Bronchial epithelial cell (primary cell): ENCODE measurements at regions not wholly inside any gene's neighbourhood (a gene's known extent, or its start where the extent isn't known, plus 50 kb on each side); places are given as distances from the start of the nearest gene placed in this dataset.

Experiments
- DNase-seq: peaks from one replicate; pipeline ENCODE4 v3.0.0-alpha.2; 2010; ENCODE audit warnings: low read depth
- FAIRE-seq: peaks from 2 replicates; lab custom pipeline; 2011; peaks lifted over from hg19 to GRCh38; lab: Jason Lieb, UNC
- H3K27me3 ChIP-seq: 2 replicates; pipeline ENCODE4 v1.5.1; 2011; ENCODE audit warnings: low read length; ENCODE audit not compliant: control insufficient read depth, insufficient read depth
- H3K36me3 ChIP-seq: 2 replicates; pipeline ENCODE4 v1.5.1; 2011; ENCODE audit warnings: low read length; ENCODE audit not compliant: control insufficient read depth, insufficient read depth
- H3K4me3 ChIP-seq: 2 replicates; pipeline ENCODE4 v1.5.1; 2011; ENCODE audit warnings: mild to moderate bottlenecking, low read depth, low read length, control low read depth
- TF ChIP-seq, protein P1 (sequence below): IDR thresholded peaks from 2 replicates; pipeline ENCODE4 v1.5.1; 2011; ENCODE audit warnings: mild to moderate bottlenecking, moderate library complexity, low read length, control low read depth, inconsistent platforms; ENCODE audit not compliant: insufficient read depth, severe bottlenecking

- H3K36me3 ChIP-seq, result no peaks in the 10 kb centered on the region
- DNase-seq (no peak), FAIRE-seq (no peak)
- H3K27me3 ChIP-seq, result no peaks in the 10 kb centered on the region
- TF ChIP-seq, protein P1, sequence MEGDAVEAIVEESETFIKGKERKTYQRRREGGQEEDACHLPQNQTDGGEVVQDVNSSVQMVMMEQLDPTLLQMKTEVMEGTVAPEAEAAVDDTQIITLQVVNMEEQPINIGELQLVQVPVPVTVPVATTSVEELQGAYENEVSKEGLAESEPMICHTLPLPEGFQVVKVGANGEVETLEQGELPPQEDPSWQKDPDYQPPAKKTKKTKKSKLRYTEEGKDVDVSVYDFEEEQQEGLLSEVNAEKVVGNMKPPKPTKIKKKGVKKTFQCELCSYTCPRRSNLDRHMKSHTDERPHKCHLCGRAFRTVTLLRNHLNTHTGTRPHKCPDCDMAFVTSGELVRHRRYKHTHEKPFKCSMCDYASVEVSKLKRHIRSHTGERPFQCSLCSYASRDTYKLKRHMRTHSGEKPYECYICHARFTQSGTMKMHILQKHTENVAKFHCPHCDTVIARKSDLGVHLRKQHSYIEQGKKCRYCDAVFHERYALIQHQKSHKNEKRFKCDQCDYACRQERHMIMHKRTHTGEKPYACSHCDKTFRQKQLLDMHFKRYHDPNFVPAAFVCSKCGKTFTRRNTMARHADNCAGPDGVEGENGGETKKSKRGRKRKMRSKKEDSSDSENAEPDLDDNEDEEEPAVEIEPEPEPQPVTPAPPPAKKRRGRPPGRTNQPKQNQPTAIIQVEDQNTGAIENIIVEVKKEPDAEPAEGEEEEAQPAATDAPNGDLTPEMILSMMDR, result no peak
- no peak overlapping the region for H3K4me3 ChIP-seq
These were observed 1611.1 kb downstream of the ARAP2 start for GRCh38 chr4:34633241-34633640.

- no peak for FAIRE-seq
- Histone ChIP-seq H3K4me3 (no peak overlapping the region), H3K36me3 (no peaks in the 10 kb centered on the region), H3K27me3 (no peaks in the 10 kb centered on the region)
- no peak for DNase-seq
- TF ChIP-seq, protein P1, result no peak
These were observed 1607.7 kb downstream of the ARAP2 start for GRCh38 chr4:34636623-34637022.

DNA sequence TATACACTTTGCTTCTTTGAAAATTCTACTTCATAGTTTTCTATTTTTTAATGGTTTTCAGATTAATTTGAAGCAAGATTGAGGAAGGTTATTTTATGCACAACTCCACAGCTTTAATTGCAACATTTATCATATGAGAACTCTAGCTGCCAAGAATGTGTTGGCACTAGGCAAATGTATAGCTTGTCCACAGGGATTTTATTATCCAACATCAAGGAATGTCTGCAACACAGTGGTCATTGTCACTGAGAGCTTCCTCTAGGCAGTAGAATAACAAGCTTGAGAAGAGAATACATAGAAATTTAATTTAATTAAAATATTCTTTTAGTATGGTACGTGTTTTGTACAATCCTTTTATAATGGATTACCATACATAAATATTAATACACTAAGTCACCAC, 1600.8 kb downstream of the ARAP2 start:
- TF ChIP-seq, protein P1, result no peak
- Histone ChIP-seq H3K36me3 (no peaks in the 10 kb centered on the region), H3K27me3 (no peaks in the 10 kb centered on the region), H3K4me3 (no peak overlapping the region)
- DNase-seq (no peak), FAIRE-seq (no peak)

- H3K4me3 ChIP-seq, result no peak overlapping the region
- no peaks in the 10 kb centered on the region for H3K36me3 ChIP-seq
- DNase-seq (no peak), FAIRE-seq (no peak)
- H3K27me3 ChIP-seq, result no peaks in the 10 kb centered on the region
- TF ChIP-seq, protein P1, result no peak
These were observed 1599.7 kb downstream of the ARAP2 start for GRCh38 chr4:34644579-34645115.

GRCh38 chr4:34649716-34650115, 1594.6 kb downstream of the ARAP2 start:
- TF ChIP-seq, protein P1, result no peak
- no peaks in the 10 kb centered on the region for H3K27me3 ChIP-seq
- no peak overlapping the region for H3K4me3 ChIP-seq
- H3K36me3 ChIP-seq, result no peaks in the 10 kb centered on the region
- DNase-seq (no peak), FAIRE-seq (no peak)

DNA sequence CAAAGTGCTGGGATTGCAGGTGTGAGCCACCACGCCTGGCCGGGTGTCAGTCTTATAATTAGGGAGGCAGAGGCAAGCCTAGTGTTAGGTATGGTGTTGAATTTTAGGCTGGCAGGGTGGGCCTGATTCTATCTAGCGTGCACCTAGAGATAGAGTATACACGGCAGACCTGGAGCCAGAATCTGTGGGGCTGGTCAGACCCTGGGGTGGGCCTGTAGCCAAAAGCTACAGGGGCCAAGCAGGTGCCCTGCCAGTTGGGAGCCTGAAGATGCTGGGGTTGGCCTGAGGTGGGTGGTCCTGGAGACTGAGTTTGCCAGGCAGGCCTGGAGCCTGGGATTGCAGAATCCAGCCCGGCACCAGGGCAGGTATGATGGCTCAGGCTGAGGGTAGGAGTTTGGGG, 1580.3 kb downstream of the ARAP2 start:
- H3K27me3 ChIP-seq, result no peaks in the 10 kb centered on the region
- DNase-seq (no peak), FAIRE-seq (no peak)
- no peak overlapping the region for H3K4me3 ChIP-seq
- TF ChIP-seq, protein P1, result no peak
- H3K36me3 ChIP-seq, result no peaks in the 10 kb centered on the region
